GM12891 (cell line): ENCODE measurements at regions not wholly inside any gene's neighbourhood (a gene's known extent, or its start where the extent isn't known, plus 50 kb on each side); places are given as distances from the start of the nearest gene placed in this dataset.
"Not testable (repeated sequence)": the region's sequence is repeated elsewhere in the genome, so short reads cannot be mapped to it uniquely, and the experiment has no call there.

ENCODE experiments used
- POLR2A ChIP-seq: IDR thresholded peaks from 2 replicates; pipeline ENCODE4 v1.6.1; 2011; ENCODE audit warnings: low read depth, low read length, control low read depth
- SPI1 ChIP-seq: IDR thresholded peaks from 2 replicates; pipeline ENCODE4 v1.6.1; 2011; ENCODE audit warnings: low read depth, low read length, control low read depth

DNA sequence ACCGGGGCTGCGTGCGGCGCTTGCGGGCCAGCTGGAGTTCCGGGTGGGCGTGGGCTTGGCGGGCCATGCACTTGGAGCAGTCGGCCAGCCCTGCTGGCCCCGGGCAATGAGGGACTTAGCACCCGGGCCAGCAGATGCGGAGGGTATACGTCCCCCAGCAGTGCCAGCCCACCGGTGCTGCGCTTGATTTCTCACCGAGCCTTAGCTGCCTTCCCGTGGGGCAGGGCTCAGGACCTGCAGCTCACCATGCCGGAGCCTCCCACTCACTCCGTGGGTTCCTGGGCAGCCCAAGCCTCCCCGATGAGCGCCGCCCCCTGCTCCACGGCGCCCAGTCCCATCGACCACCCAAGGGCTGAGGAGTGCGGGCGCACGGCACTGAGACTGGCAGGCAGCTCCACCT lies 51.4 kb upstream of the INPP4B start:
- not testable (repeated sequence) for TF ChIP-seq SPI1, POLR2A
